IPS-11a (cell line): ENCODE measurements at regions not wholly inside any gene's neighbourhood (a gene's known extent, or its start where the extent isn't known, plus 50 kb on each side); places are given as distances from the start of the nearest gene placed in this dataset.
"Not testable (repeated sequence)": the region's sequence is repeated elsewhere in the genome, so short reads cannot be mapped to it uniquely, and the experiment has no call there.

ENCODE experiments used
- H3K4me3 ChIP-seq: one replicate; pipeline ENCODE4 v1.5.1; 2013; ENCODE audit warnings: low read depth, low read length, control low read depth

GRCh38 chr12:61923152-61923551 is 337.1 kb upstream of the USP15 start:
- H3K4me3 ChIP-seq = no peak overlapping the region

- no peak overlapping the region for H3K4me3 ChIP-seq
Observed at GRCh38 chr12:61934564-61934963, 325.6 kb upstream of the USP15 start.

- no peak overlapping the region for H3K4me3 ChIP-seq
Observed at GRCh38 chr12:61939977-61940376, 320.2 kb upstream of the USP15 start.

- H3K4me3 ChIP-seq = no peak overlapping the region
Observed at GRCh38 chr12:61956545-61956944, 303.7 kb upstream of the USP15 start.

GRCh38 chr12:61974461-61974860 is 285.7 kb upstream of the USP15 start:
- H3K4me3 ChIP-seq = no peak overlapping the region

- H3K4me3 ChIP-seq = no peak overlapping the region
Observed at GRCh38 chr12:61985830-61986229, 274.4 kb upstream of the USP15 start.

GRCh38 chr12:61987173-61987572 is 273.0 kb upstream of the USP15 start:
- H3K4me3 ChIP-seq = no peak overlapping the region

- no peak overlapping the region for H3K4me3 ChIP-seq
Observed at GRCh38 chr12:61991661-61992060, 268.5 kb upstream of the USP15 start.

GRCh38 chr12:61993734-61994345 is 266.4 kb upstream of the USP15 start:
- H3K4me3 ChIP-seq = no peak overlapping the region

- H3K4me3 ChIP-seq = no peak overlapping the region
Observed at GRCh38 chr12:61996717-61997116, 263.5 kb upstream of the USP15 start.

GRCh38 chr12:61998791-61999190 is 261.4 kb upstream of the USP15 start:
- no peak overlapping the region for H3K4me3 ChIP-seq

- no peak overlapping the region for H3K4me3 ChIP-seq
Observed at GRCh38 chr12:61999311-61999710, 260.9 kb upstream of the USP15 start.

GRCh38 chr12:62001424-62001823 is 258.8 kb upstream of the USP15 start:
- no peak overlapping the region for H3K4me3 ChIP-seq

GRCh38 chr12:62003226-62003625 is 257.0 kb upstream of the USP15 start:
- no peak overlapping the region for H3K4me3 ChIP-seq

GRCh38 chr12:62003701-62004100 is 256.5 kb upstream of the USP15 start:
- H3K4me3 ChIP-seq = no peak overlapping the region

GRCh38 chr12:62005615-62006014 is 254.6 kb upstream of the USP15 start:
- H3K4me3 ChIP-seq = no peak overlapping the region

GRCh38 chr12:62006076-62006732 is 254.0 kb upstream of the USP15 start:
- H3K4me3 ChIP-seq = no peak overlapping the region

GRCh38 chr12:62008703-62009102 is 251.5 kb upstream of the USP15 start:
- H3K4me3 ChIP-seq = no peak overlapping the region

- no peak overlapping the region for H3K4me3 ChIP-seq
Observed at GRCh38 chr12:62009445-62009844, 250.8 kb upstream of the USP15 start.

- not testable (repeated sequence) for H3K4me3 ChIP-seq
Observed at GRCh38 chr12:62010331-62010906, 249.8 kb upstream of the USP15 start.

GRCh38 chr12:62010973-62011372 is 249.2 kb upstream of the USP15 start:
- H3K4me3 ChIP-seq = not testable (repeated sequence)

- H3K4me3 ChIP-seq = no peak overlapping the region
Observed at GRCh38 chr12:62014330-62014729, 245.9 kb upstream of the USP15 start.

GRCh38 chr12:62016021-62016420 is 244.2 kb upstream of the USP15 start:
- no peak overlapping the region for H3K4me3 ChIP-seq
